GM10266 (cell line): ENCODE measurements at regions not wholly inside any gene's neighbourhood (a gene's known extent, or its start where the extent isn't known, plus 50 kb on each side); places are given as distances from the start of the nearest gene placed in this dataset.
"Not testable (repeated sequence)": the region's sequence is repeated elsewhere in the genome, so short reads cannot be mapped to it uniquely, and the experiment has no call there.

Source experiments
- DNase-seq: peaks from one replicate; pipeline ENCODE4 v3.0.0; 2012; ENCODE audit errors: extremely low spot score
- CTCF ChIP-seq: IDR thresholded peaks from 2 replicates; pipeline ENCODE4 v1.5.1; 2012; ENCODE audit warnings: mild to moderate bottlenecking, low read depth; ENCODE audit not compliant: control insufficient read depth, insufficient read depth; ENCODE audit errors: missing control alignments

- no peak for DNase-seq
- no peak for TF ChIP-seq CTCF
Measured at GRCh38 chr2:750628-751027, 73.4 kb upstream of the TMEM18 start.

GRCh38 chr2:747762-748351, 70.7 kb upstream of the TMEM18 start:
- DNase-seq: no peak

DNA sequence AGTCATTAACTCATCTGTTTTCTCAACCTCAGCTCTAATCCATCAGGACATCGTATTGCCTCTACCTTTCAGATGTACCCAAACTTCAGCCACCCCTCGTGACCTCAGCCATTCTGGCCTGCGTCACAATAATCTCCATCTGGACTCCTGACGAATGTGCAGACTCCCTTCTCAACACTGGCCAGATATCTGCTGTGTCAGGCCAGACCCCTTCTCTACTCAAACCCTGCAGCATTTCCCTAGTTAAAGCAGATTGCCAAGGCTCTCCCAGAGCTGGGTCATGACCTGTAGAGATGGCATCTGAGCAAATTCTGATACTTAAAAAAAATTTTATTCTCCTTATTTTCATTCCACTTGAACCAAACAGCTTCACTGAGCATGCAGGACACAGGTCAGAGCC, 69.5 kb upstream of the TMEM18 start:
- no peak for TF ChIP-seq CTCF
- DNase-seq: no peak

More at GRCh38 chr2:747762-748351, 70.7 kb upstream of the TMEM18 start:
- no peak for TF ChIP-seq CTCF

- no peak for TF ChIP-seq CTCF
- no peak for DNase-seq
Measured at GRCh38 chr2:744088-744487, 66.9 kb upstream of the TMEM18 start.

- DNase-seq: no peak
- no peak for TF ChIP-seq CTCF
Measured at GRCh38 chr2:742221-742620, 65.0 kb upstream of the TMEM18 start.

- TF ChIP-seq CTCF: no peak
- DNase-seq: no peak
Measured at GRCh38 chr2:741195-741496, 63.9 kb upstream of the TMEM18 start.

DNA sequence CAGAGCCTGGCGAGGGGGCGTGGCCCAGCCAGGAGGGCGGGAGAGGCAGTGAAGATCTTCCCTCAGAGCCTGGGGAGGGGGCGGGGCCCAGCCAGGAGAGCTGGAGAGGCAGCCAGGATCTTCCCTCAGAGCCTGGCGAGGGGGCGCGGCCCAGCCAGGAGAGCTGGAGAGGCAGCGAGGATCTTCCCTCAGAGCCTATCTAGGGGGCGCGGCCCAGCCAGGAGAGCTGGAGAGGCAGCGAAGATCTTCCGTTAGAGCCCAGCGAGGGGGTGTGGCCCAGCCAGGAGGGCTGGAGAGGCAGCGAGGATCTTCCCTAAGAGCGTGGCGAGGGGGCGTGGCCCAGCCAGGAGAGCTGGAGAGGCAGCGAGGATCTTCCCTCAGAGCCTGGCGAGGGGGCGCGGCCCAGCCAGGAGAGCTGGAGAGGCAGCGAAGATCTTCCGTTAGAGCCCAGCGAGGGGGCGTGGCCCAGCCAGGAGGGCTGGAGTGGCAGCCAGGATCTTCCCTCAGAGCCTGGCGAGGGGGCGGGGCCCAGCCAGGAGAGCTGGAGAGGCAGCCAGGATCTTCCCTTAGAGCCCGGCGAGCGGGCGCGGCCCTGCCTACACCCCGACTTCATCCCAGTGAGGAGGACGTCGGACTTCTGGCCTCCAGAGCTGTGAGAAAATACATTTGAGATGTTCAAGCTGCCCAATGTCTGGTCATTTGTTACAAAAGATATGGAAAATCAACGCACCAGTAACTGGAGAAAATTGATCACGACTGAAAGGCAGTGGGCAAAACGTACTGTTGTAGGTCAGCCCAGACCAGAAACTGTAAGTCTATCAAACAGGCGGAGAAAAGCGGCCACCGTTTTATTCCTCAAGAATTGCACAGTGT, 63.4 kb upstream of the TMEM18 start:
- not testable (repeated sequence) for DNase-seq

DNA sequence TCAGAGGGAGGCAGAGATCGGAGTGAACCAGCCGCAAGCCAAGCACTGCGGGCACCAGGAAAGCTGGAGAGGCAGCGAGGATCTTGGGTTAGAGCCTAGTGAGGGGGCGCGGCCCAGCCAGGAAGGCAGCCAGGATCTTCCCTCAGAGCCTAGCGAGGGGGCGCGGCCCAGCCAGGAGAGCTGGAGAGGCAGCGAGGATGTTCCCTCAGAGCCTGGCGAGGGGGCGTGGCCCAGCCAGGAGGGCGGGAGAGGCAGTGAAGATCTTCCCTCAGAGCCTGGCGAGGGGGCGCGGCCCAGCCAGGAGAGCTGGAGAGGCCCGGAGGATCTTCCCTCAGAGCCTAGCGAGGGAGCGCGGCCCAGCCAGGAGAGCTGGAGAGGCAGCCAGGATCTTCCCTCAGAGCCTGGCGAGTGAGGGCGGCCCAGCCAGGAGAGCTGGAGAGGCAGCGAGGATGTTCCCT, 62.7 kb upstream of the TMEM18 start:
- DNase-seq: not testable (repeated sequence)
